Activated naive CD4-positive, alpha-beta T cell treated with anti-CD3 and anti-CD28 coated beads, Interleukin-2, amount 50 U/mL, for 72 hours (primary cell): ENCODE measurements at regions not wholly inside any gene's neighbourhood (a gene's known extent, or its start where the extent isn't known, plus 50 kb on each side); places are given as distances from the start of the nearest gene placed in this dataset.

Experiments
- ATAC-seq, 2 donors: fragments of 150-1000 bp; cut with Tn5 transposase; 2 replicates each; pipeline ENCODE4 v1.10.0; 2021; ENCODE audit warnings: mild to moderate bottlenecking in 2 of 2, moderate library complexity in 2 of 2
- DNase-seq, 2 donors: peaks; one replicate each; pipeline ENCODE4 v3.0.0; 2021 to 2022; ENCODE audit warnings: low spot score in 2 of 2
- H3K27ac Mint-ChIP-seq, 2 donors: one replicate each; pipeline ENCODE4 v1.8.0; 2022; ENCODE audit warnings: mild to moderate bottlenecking in 2 of 2, mixed read lengths in 2 of 2
- H3K36me3 Mint-ChIP-seq, 2 donors: one replicate each; pipeline ENCODE4 v1.8.0; 2022; ENCODE audit warnings: mixed read lengths in 2 of 2
- H3K9me3 Mint-ChIP-seq, 2 donors: one replicate each; pipeline ENCODE4 v1.8.0; 2022; ENCODE audit warnings: mixed read lengths in 2 of 2

GRCh38 chr2:173644146-173644545 is 289.5 kb downstream of the CDCA7 start:
- ATAC-seq (no peak), DNase-seq (no peak)
- Mint-ChIP-seq H3K27ac (no peak overlapping the region), H3K9me3 (no peaks in the 10 kb centered on the region), H3K36me3 (no peaks in the 10 kb centered on the region)

- H3K27ac Mint-ChIP-seq: no peak overlapping the region
- DNase-seq (no peak), ATAC-seq (no peak)
- H3K36me3 Mint-ChIP-seq: no peaks in the 10 kb centered on the region
- H3K9me3 Mint-ChIP-seq: no peaks in the 10 kb centered on the region
Observed at GRCh38 chr2:173647681-173648311, 293.1 kb downstream of the CDCA7 start.

DNA sequence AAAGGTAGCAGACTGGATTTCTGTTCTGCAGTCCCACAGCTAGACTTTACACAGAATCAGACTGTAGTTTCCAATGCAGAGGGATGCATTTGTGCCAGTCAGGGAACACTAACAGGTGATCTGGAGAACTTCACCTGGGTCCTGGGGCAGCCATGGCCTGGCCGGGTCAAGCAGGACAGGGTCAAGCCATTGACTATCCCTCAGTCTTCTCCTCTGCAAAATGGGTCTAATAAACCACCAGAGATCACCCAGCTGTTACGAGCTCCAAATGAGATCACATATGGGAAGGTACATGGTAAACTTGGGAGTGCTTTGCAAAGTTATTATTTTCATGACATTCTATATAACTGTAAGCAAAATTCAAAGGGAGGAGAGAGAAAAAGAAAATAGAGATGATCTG is 294.1 kb downstream of the CDCA7 start:
- H3K27ac Mint-ChIP-seq: no peak overlapping the region
- ATAC-seq: no peak
- H3K36me3 Mint-ChIP-seq: no peaks in the 10 kb centered on the region
- no peak for DNase-seq
- H3K9me3 Mint-ChIP-seq: no peaks in the 10 kb centered on the region

GRCh38 chr2:173649527-173650219 is 295.0 kb downstream of the CDCA7 start:
- DNase-seq (no peak), ATAC-seq (no peak)
- Mint-ChIP-seq H3K36me3 (no peaks in the 10 kb centered on the region), H3K27ac (peak overlapping the region in 1 of 2 donors; percentile 46), H3K9me3 (no peaks in the 10 kb centered on the region)

GRCh38 chr2:173651891-173652290 is 297.2 kb downstream of the CDCA7 start:
- Mint-ChIP-seq H3K36me3 (no peaks in the 10 kb centered on the region), H3K27ac (no peak overlapping the region), H3K9me3 (no peaks in the 10 kb centered on the region)
- DNase-seq (no peak), ATAC-seq (no peak)

- Mint-ChIP-seq H3K27ac (no peak overlapping the region), H3K9me3 (no peaks in the 10 kb centered on the region), H3K36me3 (no peaks in the 10 kb centered on the region)
- no peak for DNase-seq
- ATAC-seq: no peak
Observed at GRCh38 chr2:173652311-173652710, 297.6 kb downstream of the CDCA7 start.

GRCh38 chr2:173652767-173653431 is 298.2 kb downstream of the CDCA7 start:
- ATAC-seq (no peak), DNase-seq (no peak)
- Mint-ChIP-seq H3K27ac (no peak overlapping the region), H3K9me3 (no peaks in the 10 kb centered on the region), H3K36me3 (no peaks in the 10 kb centered on the region)

GRCh38 chr2:173653432-173653805 is 298.7 kb downstream of the CDCA7 start:
- Mint-ChIP-seq H3K9me3 (no peaks in the 10 kb centered on the region), H3K36me3 (no peaks in the 10 kb centered on the region), H3K27ac (no peak overlapping the region)
- ATAC-seq: no peak
- DNase-seq: no peak

- DNase-seq (no peak), ATAC-seq (no peak)
- no peaks in the 10 kb centered on the region for H3K9me3 Mint-ChIP-seq
- H3K27ac Mint-ChIP-seq: no peak overlapping the region
- no peaks in the 10 kb centered on the region for H3K36me3 Mint-ChIP-seq
Observed at GRCh38 chr2:173654161-173654895, 299.7 kb downstream of the CDCA7 start.

- no peak for DNase-seq
- ATAC-seq: no peak
- Mint-ChIP-seq H3K9me3 (no peaks in the 10 kb centered on the region), H3K27ac (no peak overlapping the region), H3K36me3 (no peaks in the 10 kb centered on the region)
Observed at GRCh38 chr2:173654896-173655265, 300.2 kb downstream of the CDCA7 start.

DNA sequence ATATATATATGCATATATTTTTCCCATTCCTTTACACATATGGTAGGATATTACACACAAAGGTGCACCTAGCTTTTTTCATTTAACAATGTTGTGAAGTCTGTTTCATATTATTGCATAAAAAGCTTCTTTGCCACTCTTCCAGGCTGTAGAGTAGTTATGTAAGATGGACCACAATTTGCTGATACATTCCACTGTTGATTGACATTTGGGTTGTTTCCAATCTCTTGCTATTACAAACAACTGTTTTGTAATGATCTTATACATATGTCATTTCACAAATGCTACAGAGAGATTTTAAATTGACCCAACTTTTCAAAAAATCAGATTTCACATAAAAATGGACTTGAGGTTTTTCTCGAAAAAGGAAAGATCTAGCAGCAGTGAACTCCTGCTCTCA is 301.4 kb downstream of the CDCA7 start:
- H3K36me3 Mint-ChIP-seq: no peaks in the 10 kb centered on the region
- no peak overlapping the region for H3K27ac Mint-ChIP-seq
- ATAC-seq (no peak), DNase-seq (no peak)
- H3K9me3 Mint-ChIP-seq: no peaks in the 10 kb centered on the region

DNA sequence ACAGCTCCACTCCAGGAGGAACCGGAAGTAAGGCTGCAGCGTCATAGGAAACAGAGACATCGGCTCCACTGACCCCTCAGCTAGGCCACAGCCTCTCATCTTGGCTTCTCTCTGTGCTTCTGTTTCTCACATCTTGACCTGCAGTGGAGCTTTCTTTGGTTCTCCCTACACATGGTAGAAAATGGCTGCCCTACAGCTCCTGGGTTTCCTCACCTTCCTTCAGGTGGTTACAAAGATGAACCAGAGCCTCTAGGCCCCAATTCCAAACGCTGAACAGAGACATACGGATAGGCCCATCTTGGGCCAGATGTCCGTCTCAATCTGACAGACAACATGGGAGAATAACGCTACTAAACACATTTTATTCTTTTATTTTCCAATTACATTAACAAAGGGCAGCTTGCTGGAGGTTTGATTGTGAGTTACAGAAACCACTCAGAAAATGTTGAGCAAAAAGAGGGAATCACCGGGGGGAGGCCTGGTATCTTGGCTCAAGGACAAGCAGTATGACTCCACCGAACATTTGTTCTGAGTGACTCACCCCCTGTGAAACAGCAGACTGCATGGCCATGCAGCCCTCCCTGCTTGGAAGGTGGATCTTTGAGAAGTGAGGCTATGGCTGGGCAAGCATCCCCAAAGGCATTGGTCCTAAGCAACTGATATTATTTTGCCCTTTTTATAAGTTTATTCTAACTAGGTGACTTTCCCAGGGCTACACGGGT is 303.5 kb downstream of the CDCA7 start:
- no peak for DNase-seq
- Mint-ChIP-seq H3K27ac (no peak overlapping the region), H3K9me3 (no peaks in the 10 kb centered on the region), H3K36me3 (no peaks in the 10 kb centered on the region)
- ATAC-seq: no peak

- no peaks in the 10 kb centered on the region for H3K9me3 Mint-ChIP-seq
- no peaks in the 10 kb centered on the region for H3K36me3 Mint-ChIP-seq
Observed at GRCh38 chr2:173658946-173659371, 304.3 kb downstream of the CDCA7 start.

DNA sequence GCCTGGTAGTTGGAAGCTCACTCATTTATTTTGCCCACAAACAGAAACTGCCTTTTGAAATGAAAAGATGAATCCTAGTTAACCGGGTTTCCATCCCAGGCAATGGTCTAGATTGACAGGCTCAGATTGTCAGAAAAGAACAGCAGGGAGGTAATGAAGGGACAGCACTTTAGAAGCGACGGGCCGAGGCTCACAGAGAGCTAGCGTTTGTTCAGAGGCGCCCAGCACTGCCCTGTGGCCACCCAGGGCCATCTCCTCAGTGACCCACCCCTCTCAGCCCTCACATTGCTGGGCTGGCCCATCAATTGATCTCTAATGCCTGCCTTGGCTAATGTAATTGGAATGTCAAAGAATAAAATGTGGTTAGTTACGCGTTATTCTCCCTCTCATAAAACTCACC is 304.8 kb downstream of the CDCA7 start:
- H3K9me3 Mint-ChIP-seq: no peaks in the 10 kb centered on the region
- H3K36me3 Mint-ChIP-seq: no peaks in the 10 kb centered on the region
- DNase-seq (no peak), ATAC-seq (no peak)
- H3K27ac Mint-ChIP-seq: no peak overlapping the region

More at GRCh38 chr2:173658946-173659371, 304.3 kb downstream of the CDCA7 start:
- H3K27ac Mint-ChIP-seq: no peak overlapping the region
- ATAC-seq (no peak), DNase-seq (no peak)

GRCh38 chr2:173661586-173661985 is 303.6 kb downstream of the SP3 start:
- H3K9me3 Mint-ChIP-seq: no peaks in the 10 kb centered on the region
- H3K36me3 Mint-ChIP-seq: no peaks in the 10 kb centered on the region
- H3K27ac Mint-ChIP-seq: no peak overlapping the region
- DNase-seq: no peak
- ATAC-seq: no peak

- no peak for ATAC-seq
- Mint-ChIP-seq H3K27ac (no peak overlapping the region), H3K9me3 (no peaks in the 10 kb centered on the region), H3K36me3 (no peaks in the 10 kb centered on the region)
- DNase-seq: no peak
Observed at GRCh38 chr2:173663353-173663752, 301.8 kb downstream of the SP3 start.
